ENCODE measurements at regions not wholly inside any gene's neighbourhood (a gene's known extent, or its start where the extent isn't known, plus 50 kb on each side); places are given as distances from the start of the nearest gene placed in this dataset.

DNA sequence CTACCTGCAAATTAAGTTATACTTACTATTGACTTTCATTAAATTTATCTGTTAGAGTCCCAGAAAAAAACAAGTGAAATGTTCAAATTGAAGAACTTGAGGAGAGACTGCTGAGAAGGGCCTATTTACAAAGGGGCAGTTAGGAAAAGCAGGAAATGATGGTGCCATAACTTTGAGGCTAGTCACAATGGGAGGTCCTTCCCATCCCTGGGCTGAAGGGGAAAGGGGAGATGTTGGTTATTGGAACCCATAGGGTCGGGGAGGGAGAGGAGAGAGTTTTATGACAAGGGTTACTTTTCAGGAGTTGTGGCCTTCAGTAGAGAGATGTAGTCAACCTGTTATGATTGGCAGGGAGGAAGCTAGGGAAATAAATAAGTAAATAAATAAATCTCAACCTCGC, 169.1 kb downstream of the DMRT2 start:
- DNase-seq (ENCODE audit: low read depth in 2 of 2): no peak
- no peak overlapping the region for H3K27ac ChIP-seq (ENCODE audit: insufficient read depth, low read length)
- no peaks in the 10 kb centered on the region for H3K27me3 ChIP-seq (ENCODE audit: control insufficient read depth, insufficient read depth, low read length)
- no peaks in the 10 kb centered on the region for H3K36me3 ChIP-seq (ENCODE audit: control insufficient read depth, insufficient read depth, low read length)
- H3K4me3 ChIP-seq (replicated peaks in 1 of 4; ENCODE audit: control extremely low read depth in 1 of 4, insufficient read depth in 1 of 4, low read depth in 3 of 4, low read length in 4 of 4): no peak overlapping the region
- no peak for TF ChIP-seq EZH2 (IDR thresholded peaks at IDR 0.05; ENCODE audit: low read length, missing control alignments)
- TF ChIP-seq, protein P1, sequence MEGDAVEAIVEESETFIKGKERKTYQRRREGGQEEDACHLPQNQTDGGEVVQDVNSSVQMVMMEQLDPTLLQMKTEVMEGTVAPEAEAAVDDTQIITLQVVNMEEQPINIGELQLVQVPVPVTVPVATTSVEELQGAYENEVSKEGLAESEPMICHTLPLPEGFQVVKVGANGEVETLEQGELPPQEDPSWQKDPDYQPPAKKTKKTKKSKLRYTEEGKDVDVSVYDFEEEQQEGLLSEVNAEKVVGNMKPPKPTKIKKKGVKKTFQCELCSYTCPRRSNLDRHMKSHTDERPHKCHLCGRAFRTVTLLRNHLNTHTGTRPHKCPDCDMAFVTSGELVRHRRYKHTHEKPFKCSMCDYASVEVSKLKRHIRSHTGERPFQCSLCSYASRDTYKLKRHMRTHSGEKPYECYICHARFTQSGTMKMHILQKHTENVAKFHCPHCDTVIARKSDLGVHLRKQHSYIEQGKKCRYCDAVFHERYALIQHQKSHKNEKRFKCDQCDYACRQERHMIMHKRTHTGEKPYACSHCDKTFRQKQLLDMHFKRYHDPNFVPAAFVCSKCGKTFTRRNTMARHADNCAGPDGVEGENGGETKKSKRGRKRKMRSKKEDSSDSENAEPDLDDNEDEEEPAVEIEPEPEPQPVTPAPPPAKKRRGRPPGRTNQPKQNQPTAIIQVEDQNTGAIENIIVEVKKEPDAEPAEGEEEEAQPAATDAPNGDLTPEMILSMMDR (conservative IDR thresholded peaks at IDR 0.05 in 1 of 2, IDR thresholded peaks at IDR 0.05 in 1 of 2; ENCODE audit: low read depth in 1 of 2, low read length in 2 of 2): no peak
- H3K9me3 ChIP-seq (ENCODE audit: control insufficient read depth, insufficient read depth, low read depth, low read length): no peaks in the 10 kb centered on the region
- H3K4me1 ChIP-seq (ENCODE audit: control insufficient read depth, extremely low read depth, insufficient read depth, low read length): no peaks in the 10 kb centered on the region
- H3K79me2 ChIP-seq (ENCODE audit: control insufficient read depth, insufficient read depth, low read length): no peaks in the 10 kb centered on the region
- H3K4me2 ChIP-seq (ENCODE audit: extremely low read depth, insufficient read depth, low read length): no peak overlapping the region
- no peaks in the 10 kb centered on the region for H4K20me1 ChIP-seq (ENCODE audit: control insufficient read depth, extremely low read depth, insufficient read depth, low read length)
- no peak overlapping the region for H3K9ac ChIP-seq (ENCODE audit: insufficient read depth, low read length)
- H2AFZ ChIP-seq (ENCODE audit: low read length): no peak overlapping the region

DNA sequence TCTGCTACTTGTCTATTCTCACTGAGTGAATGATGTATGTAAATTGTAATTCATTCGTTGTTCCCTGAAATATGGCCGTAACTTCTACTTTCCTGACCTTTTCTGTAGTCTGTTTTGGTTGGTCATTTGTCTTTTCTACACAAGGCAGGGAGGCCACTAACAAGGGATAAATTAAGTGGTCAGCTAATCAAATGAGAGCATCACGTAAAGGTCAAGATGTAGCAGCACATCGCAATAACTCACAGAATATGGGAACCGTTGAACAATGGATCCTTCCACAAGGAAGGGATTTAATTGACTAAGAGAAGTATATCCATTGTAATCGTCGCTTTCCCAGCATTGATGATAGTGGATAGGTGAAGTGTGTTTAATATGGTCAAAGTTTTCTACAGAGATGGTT, 171.1 kb downstream of the DMRT2 start:
- Histone ChIP-seq H3K9ac (ENCODE audit: insufficient read depth, low read length) (no peak overlapping the region), H3K4me2 (ENCODE audit: extremely low read depth, insufficient read depth, low read length) (no peak overlapping the region), H3K9me3 (ENCODE audit: control insufficient read depth, insufficient read depth, low read depth, low read length) (no peaks in the 10 kb centered on the region), H3K4me3 (replicated peaks in 1 of 4; ENCODE audit: control extremely low read depth in 1 of 4, insufficient read depth in 1 of 4, low read depth in 3 of 4, low read length in 4 of 4) (no peak overlapping the region), H3K27me3 (ENCODE audit: control insufficient read depth, insufficient read depth, low read length) (no peaks in the 10 kb centered on the region), H3K36me3 (ENCODE audit: control insufficient read depth, insufficient read depth, low read length) (no peaks in the 10 kb centered on the region), H3K27ac (ENCODE audit: insufficient read depth, low read length) (no peak overlapping the region), H2AFZ (ENCODE audit: low read length) (no peak overlapping the region), H3K79me2 (ENCODE audit: control insufficient read depth, insufficient read depth, low read length) (no peaks in the 10 kb centered on the region), H3K4me1 (ENCODE audit: control insufficient read depth, extremely low read depth, insufficient read depth, low read length) (no peaks in the 10 kb centered on the region), H4K20me1 (ENCODE audit: control insufficient read depth, extremely low read depth, insufficient read depth, low read length) (no peaks in the 10 kb centered on the region)
- TF ChIP-seq, protein P1 (conservative IDR thresholded peaks at IDR 0.05 in 1 of 2, IDR thresholded peaks at IDR 0.05 in 1 of 2; ENCODE audit: low read depth in 1 of 2, low read length in 2 of 2): no peak
- no peak for TF ChIP-seq EZH2 (IDR thresholded peaks at IDR 0.05; ENCODE audit: low read length, missing control alignments)
- no peak for DNase-seq (ENCODE audit: low read depth in 2 of 2)

DNA sequence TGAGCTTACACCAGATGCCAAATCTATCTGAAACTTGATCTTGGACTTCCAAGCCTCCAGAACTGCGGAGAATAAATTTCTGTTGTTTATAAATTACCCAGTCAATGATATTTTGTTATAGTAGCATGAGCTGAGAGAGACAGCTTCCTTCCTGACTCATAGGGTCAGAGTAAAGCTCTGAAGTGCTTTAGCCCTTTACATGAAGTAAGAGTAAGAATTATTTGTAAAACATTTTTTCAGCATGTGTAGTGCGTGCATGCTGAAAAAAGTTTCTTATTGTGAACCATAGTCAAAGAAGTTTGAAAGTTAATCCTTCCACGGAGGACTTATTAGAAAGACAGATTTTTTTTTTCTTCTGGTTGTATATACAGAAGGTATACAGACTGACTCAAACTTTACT, 172.4 kb downstream of the DMRT2 start:
- Histone ChIP-seq H3K4me2 (ENCODE audit: extremely low read depth, insufficient read depth, low read length) (no peak overlapping the region), H2AFZ (ENCODE audit: low read length) (no peak overlapping the region), H3K9me3 (ENCODE audit: control insufficient read depth, insufficient read depth, low read depth, low read length) (no peaks in the 10 kb centered on the region), H4K20me1 (ENCODE audit: control insufficient read depth, extremely low read depth, insufficient read depth, low read length) (no peaks in the 10 kb centered on the region), H3K4me1 (ENCODE audit: control insufficient read depth, extremely low read depth, insufficient read depth, low read length) (no peaks in the 10 kb centered on the region), H3K27me3 (ENCODE audit: control insufficient read depth, insufficient read depth, low read length) (no peaks in the 10 kb centered on the region), H3K4me3 (replicated peaks in 1 of 4; ENCODE audit: control extremely low read depth in 1 of 4, insufficient read depth in 1 of 4, low read depth in 3 of 4, low read length in 4 of 4) (no peak overlapping the region), H3K9ac (ENCODE audit: insufficient read depth, low read length) (no peak overlapping the region), H3K36me3 (ENCODE audit: control insufficient read depth, insufficient read depth, low read length) (no peaks in the 10 kb centered on the region), H3K27ac (ENCODE audit: insufficient read depth, low read length) (no peak overlapping the region), H3K79me2 (ENCODE audit: control insufficient read depth, insufficient read depth, low read length) (no peaks in the 10 kb centered on the region)
- TF ChIP-seq, protein P1 (conservative IDR thresholded peaks at IDR 0.05 in 1 of 2, IDR thresholded peaks at IDR 0.05 in 1 of 2; ENCODE audit: low read depth in 1 of 2, low read length in 2 of 2): no peak
- no peak for TF ChIP-seq EZH2 (IDR thresholded peaks at IDR 0.05; ENCODE audit: low read length, missing control alignments)
- peak; percentile 35 to 72 for DNase-seq (ENCODE audit: low read depth in 2 of 2)

Measured in fibroblast of lung (primary cell).